ENCODE measurements at regions not wholly inside any gene's neighbourhood (a gene's known extent, or its start where the extent isn't known, plus 50 kb on each side); places are given as distances from the start of the nearest gene placed in this dataset.
A peak's percentile ranks its signal among the peaks of the same experiment; 100 is the strongest.
"Not testable (repeated sequence)": the region's sequence is repeated elsewhere in the genome, so short reads cannot be mapped to it uniquely, and the experiment has no call there.

DNA sequence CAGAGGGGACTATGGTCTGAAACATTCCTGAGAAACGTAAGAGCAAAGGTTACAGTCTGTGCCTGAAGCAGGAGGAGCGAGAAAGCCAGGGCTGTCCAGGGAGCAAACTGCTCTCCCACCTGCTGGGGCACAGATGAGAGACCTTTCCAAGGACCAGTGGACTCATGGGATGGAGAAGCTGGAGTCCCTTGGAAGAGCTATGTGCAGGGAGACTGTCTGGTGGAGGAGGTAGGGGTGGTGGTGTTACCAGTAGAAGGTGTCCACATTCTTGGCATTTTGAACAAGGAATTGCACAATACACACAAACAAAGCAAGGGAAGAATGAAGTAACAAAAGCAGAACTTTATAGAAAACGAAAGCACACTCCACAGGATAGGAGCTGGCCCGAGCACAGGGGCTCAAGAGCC lies 97.9 kb upstream of the CYRIA start:
- DNase-seq (ENCODE audit: low spot score): no peak

DNA sequence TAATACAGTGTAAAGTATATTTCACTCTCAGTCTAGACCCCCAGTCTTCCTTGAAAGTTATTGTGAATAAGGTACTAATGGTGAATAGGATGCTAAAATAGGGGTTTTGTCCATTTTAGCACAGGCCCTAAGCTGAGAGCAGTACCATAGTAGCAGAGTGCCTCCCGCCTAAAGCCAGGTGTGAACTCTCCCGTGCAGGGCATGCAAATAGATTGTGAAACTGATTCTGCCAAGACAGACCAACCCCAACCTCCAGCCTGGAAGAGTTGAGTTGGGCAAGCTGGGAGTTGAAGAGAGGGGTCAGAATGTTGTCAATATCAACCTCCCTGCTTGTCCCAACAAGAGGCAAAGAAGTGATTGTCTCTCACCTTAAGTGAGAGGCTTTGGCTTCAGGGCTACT lies 97.4 kb upstream of the CYRIA start:
- no peak for DNase-seq (ENCODE audit: low spot score)

DNA sequence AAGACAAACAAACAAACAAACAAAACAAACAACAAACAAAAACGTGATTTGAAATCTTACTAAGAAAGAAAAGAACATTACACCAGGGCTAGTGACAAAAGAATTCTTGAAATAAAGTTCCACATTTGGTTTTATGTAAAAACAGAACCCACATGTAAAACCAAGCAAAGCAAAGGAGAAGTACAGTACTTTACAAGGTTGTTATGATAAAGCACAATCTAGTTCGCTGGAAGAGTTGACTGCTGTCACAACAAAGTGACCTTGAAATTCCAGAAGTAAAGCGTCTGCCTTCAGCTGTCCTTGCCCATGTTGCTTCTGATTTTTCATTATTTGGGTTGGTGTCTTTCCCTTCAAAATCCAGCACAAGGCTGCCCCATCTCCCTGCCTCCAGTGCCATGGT lies 94.8 kb upstream of the CYRIA start:
- no peak for DNase-seq (ENCODE audit: low spot score)

DNA sequence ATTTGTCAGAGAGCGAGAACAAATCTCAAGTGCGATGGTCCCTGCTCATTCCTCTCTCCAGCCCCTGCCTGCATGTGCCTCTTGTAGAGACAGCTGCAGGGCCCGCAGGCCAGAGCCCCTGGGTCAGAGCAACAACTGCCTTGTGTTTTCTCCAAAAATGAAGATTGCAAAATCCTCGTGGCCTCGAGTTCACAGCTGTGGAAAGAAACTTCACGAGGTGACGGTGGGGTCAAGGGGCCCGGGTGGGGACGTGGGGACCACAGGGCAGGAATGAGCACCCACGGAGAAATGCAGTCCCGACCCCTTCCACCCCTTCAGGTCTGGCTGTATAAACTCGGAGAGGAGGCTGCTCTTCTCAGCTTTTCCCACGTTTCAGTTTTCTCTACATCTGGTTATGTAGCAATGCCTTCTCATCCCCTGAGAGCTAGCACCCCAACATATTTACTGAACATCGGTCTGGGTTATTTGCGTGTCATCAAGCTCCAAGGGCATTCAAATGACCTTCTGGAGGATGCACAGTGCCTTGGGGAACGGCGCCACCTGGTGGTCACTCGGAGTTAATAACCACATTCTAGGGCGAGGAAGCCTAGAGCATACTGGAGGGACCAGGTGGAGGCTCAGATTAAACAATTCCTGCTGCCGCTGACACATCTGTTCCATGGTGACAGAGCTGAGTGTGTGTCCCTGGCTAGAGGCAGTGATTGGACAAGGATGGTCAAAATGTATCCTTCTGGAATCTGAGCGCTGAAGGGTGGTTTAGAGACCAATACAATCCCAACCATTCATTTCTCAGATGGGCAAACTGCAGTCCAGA lies 91.4 kb upstream of the CYRIA start:
- peak; percentile 65 for DNase-seq (ENCODE audit: low spot score)

DNA sequence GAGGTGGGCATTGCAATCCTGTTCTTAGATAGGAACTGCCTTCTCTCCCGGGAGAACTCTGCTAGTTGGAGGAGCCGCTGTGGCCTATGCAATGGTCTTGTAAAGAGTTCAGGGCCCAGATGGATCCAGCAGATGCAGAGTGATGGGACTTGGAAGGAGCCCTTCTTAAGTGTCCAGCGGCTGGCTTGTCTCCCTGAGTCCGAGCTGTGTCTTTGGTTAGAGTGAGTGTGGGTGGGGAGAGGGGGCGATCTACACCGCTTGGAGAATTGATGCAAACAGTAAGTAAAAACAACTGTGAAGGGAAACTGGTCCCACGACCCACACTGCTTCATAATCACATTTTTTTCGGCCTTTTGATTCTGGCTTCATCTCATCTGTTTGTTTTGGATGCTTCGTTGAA lies 89.8 kb upstream of the CYRIA start:
- DNase-seq (ENCODE audit: low spot score): no peak

DNA sequence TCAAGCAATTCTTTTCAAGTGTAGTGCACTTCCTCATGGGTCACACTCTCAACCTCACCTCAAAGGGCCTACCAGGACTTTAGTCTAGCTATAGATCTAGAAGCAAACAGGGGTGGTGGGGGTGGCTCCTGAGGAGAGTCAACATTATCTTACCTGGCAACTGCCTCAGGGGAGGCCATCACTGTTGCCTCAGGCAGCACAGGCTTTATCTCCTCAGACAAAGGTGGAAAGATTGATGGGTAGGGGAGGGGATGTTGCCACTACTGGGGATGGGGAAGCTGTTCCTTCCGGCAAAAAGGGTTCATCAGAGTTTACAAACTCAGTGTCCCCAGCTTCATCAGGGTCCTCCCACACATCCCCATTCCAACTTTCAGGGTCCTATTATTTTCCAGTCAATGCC lies 87.4 kb upstream of the CYRIA start:
- DNase-seq (ENCODE audit: low spot score): not testable (repeated sequence)

DNA sequence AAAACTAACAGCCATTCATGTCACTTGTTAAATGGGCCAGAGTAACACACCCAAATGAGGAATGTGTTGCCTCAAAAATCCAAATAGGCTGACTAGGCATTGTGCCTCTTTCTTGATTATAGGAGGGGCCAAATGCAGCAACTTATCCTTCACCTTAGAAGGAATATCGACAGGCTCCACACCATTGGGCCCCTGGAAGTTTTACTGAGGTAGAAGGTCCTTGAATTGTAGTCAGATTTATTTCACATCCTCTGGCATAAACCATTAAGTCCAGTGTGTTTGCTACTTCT lies 85.2 kb upstream of the CYRIA start:
- DNase-seq (ENCODE audit: low spot score): not testable (repeated sequence)

DNA sequence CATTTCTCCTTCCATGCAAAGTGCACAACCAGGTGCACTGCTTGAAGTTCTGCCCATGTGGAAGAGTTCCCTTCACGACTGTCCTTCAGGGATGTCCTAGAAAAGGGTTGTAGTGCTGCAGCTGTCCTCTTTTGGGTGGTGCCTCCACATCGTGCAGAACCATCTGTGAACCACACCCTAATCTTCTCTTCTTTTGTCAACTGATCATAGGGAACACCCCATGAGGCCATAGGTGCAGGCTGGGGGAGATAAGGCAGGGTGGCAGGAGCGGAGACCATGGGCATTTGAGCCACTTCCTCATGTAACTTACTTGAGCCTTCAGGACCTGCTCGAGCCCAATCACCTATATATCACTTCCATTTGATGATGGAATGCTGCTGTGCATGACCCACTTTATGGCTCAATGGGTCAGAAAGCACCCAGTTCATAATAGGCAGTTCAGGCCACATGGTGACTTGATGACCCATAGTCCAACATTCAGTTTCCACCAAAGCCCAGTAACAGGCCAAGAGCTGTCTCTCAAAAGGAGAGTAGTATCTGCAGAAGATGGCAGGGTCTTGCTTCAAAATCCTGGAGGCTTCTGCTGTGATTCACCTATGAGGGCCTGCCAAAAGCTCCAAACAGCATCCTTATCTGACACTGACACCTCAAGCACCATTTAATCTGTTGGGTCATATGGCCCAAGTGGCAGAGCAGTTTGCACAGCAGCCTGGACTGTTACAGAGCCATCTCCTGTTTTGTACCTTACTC lies 84.7 kb upstream of the CYRIA start:
- no peak for DNase-seq (ENCODE audit: low spot score)

DNA sequence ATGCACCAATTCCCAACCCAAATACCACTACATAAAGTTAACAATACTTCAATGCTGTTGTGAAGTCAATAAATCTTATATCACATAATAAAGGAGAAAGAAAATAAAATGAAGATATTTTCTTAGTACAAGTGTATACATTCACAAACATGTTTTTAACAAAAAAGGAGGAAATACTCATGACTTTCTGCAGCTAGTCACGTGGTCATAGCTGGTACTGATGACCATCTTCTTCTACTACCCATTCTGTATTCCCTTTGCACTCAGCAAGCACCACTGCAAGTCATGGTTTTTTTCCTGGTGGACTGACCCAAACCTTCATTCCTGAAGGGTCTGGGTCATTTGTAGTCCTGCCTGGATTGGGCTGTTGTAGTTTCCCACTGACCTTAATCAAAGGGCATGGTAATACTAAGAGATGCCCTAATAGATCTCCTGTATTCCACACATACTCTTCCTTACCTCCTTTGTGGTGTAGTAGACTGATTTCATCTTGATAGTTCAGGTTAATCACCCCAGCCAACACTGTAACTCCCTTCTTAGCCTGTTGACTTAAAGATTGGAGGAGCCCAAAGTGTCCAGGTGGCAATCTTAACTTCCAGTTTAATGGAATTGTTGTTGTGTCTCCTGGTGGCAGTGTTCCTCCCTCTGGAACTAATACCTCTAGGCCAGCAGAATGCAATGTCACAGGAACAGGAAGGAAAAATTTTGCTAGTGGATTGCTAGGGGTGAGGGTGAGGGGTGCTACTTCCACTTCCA lies 83.1 kb upstream of the CYRIA start:
- not testable (repeated sequence) for DNase-seq (ENCODE audit: low spot score)

DNA sequence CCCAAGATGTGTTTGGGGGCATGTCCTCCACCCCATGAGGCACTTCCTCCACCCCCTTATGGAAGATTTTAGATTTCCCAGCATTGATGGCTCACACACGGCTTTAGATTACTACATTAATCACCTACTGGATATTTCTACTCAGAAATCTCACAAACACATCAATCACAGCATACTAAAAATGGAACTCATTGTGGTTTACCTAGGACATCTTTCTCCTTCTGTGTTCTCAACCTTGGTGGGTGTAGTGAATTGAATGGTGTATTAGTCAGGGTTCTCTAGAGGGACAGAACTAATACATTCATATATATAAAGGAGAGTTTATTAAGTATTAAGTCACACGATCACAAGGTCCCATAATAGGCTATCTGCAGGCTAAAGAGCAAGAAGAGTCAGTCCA lies 82.1 kb upstream of the CYRIA start:
- DNase-seq (ENCODE audit: low spot score): no peak

DNA sequence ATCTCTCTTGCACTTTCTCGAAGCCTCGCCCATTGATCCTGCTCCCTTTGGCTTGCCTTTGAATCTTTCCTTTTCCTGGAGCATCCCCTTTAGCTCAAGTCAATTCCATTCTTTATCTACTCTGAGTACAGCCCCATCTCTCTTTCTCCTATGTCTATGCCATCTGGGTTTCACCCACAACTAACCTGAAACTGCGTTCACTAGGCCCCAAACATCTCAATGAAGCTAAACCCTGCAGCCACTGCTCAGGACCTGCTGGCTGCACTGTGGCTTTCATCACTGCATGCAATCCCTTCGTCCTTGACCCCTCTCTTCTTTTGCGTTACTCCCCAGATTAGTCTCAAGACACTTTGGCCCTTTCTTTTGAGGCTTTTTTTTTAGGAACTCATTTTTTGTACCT lies 81.6 kb upstream of the CYRIA start:
- DNase-seq (ENCODE audit: low spot score): no peak

DNA sequence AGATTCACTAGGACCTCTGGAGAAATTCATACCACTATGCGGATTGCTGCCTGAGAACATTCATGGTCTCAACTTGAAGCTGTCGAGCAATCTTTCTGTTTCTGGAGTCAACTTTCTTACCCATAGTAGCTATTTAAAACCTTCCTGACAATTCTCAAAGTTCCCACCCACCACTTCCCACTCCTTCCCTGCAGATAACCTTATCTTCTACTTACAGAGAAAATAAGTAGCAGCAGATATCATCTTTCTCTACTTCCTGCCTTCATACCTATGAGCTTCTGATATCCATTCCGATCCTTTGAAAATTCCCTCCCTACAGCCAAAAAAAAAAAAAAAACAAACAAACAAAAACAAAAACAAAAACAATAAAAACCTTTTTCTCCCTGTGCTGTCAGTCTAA lies 81.2 kb upstream of the CYRIA start:
- no peak for DNase-seq (ENCODE audit: low spot score)

DNA sequence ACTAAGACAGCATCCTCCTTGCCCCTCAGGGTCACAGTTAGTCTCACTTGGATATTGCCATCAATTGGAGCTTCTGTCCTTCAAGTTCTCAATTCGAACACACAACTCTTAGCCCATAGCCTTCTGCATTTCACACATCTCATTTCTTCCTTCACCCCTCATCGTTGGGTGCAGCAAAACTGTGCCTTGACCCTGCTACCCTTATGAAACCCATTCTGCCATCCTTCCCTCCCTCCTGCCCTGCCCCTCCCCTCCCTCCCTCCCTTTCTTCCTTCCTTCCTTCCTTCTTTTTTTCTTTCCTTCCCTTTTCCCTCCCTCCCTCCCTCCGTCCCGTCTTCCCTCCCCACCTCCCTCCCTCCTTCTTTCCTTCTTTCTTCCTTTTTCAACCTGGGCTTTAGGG lies 80.7 kb upstream of the CYRIA start:
- DNase-seq (ENCODE audit: low spot score): no peak

DNA sequence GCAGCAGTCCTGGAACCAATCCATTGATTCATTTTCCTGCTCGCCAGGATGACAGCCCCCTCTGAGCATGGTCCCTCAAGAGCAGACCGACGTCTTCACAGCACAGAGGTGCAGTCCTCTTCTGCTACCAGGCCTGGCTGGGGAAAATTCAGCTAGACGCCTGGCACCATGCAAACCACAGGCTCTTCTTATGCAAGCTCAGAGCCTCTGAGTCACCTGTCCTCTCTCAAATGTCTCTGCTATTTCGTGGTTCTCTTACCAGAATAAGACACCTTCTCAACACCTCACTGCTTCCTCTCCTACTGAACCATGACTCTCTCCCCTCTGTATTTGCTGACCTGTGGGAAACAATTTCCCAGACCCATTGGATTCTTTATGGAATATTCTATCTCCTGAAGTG lies 79.8 kb upstream of the CYRIA start:
- DNase-seq (ENCODE audit: low spot score): no peak

DNA sequence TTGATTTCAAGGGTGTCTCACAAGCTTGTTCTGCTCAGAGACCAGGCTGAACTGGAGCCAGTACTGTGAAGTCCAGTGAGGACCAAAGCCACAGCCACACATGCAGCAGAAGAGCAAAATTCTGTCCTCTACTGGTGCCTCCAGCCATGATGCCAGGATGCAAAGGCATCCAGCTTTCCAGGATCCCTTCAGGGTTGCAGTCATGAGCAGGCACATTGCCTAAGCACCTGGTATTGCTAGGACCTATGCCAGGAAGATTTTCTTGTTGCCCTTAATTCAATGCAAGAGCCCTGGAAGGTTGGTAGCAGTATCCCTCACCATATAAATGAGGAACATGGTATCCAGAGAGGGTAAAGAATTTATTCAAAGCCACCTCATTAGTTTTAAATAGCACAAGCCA lies 78.9 kb upstream of the CYRIA start:
- DNase-seq (ENCODE audit: low spot score): no peak

DNA sequence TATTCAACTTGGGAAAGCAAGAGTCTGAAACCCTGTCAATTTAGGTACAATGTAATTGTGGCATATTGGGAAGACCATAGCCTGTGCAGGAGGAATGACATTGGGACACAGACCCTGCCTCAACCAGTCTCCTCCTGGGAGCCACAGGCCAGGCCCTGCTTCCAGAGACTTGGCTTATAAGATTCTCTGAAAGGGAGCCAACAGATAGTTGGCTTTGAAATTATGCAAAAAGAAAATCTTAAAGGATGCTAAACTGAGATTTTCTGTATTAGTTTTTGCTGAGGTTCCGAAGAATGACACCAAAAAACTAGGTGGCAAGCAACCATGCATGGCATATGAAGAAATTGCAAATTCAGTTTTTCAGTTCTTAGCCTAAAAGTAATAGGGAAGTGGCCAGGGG lies 76.4 kb upstream of the CYRIA start:
- no peak for DNase-seq (ENCODE audit: low spot score)

DNA sequence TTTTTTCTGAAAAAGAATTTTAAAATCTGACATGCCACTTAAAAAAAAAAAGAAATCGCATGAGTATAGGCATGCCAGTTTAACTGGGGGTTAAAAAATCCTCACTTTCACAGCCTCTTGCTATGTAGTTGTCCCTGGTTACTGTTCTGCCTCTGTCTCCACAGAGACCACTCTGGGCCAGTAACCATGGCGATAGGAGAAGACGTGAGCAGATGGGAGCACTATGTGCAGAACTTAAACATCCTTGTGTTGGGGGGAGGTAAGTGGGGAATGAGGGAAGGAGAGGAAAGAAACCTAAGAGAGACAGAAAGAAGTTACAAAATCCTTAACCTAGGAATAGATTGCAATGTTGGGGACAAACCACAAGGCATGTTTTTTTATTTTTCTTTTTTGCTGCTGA lies 75.9 kb upstream of the CYRIA start:
- DNase-seq (ENCODE audit: low spot score): no peak

DNA sequence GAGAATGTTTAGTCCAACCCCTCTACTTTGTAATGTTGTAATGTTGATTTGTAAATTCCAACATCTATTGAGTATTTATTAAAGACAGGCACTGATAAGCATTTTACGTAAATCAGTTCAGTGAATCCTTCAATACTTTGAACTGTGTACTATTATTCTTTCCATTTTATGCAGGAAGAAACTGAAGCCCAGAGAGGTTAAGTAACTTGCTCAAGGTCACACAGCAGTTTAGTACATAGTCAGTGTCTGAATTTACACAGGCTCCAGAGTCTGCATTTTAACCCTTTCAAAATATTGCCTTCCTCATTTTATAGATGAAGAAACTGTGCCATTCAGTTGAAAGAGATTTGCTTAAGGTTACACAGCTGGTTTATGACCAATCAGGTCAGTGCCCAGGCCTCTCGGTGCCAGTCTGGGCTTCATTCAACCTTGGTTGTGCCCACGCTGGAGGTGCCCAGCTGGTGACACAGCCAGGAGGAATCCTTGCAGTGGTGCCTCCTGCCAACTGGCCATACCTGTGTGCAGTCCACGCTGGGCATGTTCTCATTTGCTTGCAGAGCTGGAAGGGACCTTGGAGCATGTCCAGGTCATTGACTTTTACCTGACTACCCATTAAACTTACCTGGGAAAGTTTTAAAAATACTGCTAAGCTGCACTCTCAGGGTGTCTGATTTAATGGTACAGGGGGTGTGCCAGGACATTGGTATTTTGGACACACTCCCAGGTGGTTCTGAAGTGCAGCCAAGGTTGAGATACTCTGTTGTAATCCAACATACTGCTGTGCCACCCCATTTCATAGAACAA lies 74.3 kb upstream of the CYRIA start:
- DNase-seq (ENCODE audit: low spot score): no peak

DNA sequence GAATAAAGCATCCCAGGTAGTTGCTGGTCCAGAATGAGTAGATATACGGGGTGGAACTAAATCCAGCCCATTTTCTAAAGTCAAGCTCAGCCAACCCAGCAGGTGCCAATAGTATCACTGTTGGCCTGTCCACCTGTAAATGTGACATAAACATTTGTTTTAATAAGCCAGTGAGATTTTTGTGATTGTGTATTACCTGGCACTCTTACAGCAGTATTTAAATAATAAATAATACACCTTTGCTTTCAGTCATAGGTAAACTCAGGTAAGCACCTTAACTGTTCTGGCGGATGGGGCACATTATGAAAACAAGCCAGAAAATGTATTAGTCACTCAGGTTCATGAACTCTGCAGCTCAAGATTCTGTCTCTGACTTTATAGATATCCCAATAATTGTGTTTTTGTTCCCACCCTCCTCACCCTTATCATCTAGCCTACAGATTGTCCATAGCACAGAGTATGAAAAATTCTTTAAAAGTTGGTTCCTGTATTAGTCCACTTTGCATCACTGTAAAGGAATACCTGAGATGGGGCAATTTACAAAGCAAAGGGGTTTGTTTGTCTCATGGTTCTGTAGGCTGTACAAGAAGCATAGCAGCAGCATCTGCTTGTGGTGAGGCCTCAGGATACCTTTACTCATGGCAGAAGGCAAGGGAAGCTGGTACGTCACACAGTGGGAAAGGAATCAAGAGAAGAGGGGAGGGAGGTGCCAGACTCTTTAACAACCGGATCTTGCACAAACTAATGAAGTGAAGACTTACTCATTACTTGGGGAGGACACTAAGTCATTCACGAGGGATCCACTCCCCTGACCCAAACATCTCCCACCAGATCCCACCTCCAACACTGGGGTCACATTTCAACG lies 73.0 kb upstream of the CYRIA start:
- DNase-seq (ENCODE audit: low spot score): no peak

DNA sequence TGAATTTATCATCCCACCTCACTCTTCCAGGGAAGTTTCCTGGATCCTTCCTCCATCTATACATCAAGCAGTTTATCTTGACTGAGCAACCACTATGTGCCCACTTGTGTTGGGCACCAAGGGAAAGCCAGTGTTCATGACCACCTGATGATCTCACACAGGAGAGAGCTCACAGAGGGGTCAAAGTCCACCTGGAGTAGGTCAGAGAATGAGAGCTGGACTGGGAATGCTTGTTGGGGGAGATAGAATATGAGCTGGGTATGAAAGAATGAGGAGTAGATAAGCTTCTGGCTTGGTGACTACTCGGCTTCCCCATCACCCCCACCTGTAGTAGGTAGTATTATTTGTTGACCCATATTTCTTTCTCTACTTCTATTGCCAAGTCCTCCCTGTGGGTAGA lies 72.2 kb upstream of the CYRIA start:
- no peak for DNase-seq (ENCODE audit: low spot score)

DNA sequence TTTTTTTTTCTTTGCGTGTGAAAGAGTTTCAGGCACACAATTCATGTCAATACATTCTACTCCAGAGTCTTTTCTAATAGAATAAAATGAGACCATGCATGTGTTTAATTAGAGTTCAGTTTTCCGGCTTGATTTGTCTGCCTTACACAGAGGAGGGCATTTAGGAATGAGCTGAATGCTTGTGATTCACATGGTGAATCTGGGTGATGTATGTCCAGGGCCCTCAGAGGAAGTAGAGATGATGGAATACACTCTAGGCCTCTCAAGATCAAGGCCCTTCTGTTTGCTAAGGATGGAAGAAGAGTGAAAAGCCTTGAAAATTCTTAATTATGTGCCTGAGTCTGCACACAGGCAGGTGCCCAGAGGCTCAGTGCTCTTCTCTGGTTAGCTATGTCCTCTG lies 71.0 kb upstream of the CYRIA start:
- no peak for DNase-seq (ENCODE audit: low spot score)
